Stimulated activated CD4-positive, alpha-beta T cell treated with anti-CD3 and anti-CD28 coated beads, Interleukin-4, amount 100 ng/mL, for 48 hours (primary cell): ENCODE measurements at regions not wholly inside any gene's neighbourhood (a gene's known extent, or its start where the extent isn't known, plus 50 kb on each side); places are given as distances from the start of the nearest gene placed in this dataset.
A peak's percentile ranks its signal among the peaks of the same experiment; 100 is the strongest.
"Not testable (repeated sequence)": the region's sequence is repeated elsewhere in the genome, so short reads cannot be mapped to it uniquely, and the experiment has no call there.

Source experiments
- DNase-seq, 2 donors: peaks; one replicate each; pipeline ENCODE4 v3.0.0-alpha.2; 2020; ENCODE audit warnings: low read depth in 2 of 2

DNA sequence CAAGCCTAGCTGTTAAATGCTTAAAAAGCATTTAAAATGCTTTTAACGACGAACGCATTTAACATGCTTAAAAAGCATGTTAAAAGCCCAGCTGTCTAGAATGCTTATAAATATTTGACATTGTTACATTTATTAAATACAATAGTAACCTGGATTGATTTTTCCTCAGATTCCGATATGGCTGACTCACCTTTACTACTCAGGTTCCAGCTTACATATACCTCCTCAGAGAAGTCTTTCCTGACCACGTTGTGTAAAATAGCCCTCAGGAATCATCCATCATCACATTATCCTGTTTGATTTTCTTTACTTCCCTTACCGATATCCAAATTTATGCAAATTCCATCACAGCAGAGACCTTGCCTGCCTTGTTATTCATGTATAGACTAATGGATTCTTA, 51.4 kb downstream of the SLC41A2 start:
- no peak for DNase-seq

DNA sequence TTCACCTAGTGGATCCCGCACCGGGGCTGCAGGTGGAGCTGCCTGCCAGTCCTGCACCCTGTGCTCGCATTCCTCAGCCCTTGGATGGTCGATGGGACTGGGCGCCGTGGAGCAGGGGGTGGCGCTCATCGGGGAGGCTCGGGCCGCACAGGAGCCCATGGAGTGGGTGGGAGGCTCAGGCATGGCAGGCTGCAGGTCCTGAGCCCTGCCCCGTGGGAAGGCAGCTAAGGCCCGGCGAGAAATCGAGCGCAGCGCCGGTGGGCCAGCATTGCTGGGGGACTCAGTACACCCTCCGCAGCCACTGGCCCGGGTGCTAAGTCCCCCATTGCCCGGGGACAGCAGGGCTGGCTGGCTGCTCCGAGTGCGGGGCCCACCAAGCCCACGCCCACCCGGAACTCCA, 52.6 kb downstream of the SLC41A2 start:
- DNase-seq, result not testable (repeated sequence)

DNA sequence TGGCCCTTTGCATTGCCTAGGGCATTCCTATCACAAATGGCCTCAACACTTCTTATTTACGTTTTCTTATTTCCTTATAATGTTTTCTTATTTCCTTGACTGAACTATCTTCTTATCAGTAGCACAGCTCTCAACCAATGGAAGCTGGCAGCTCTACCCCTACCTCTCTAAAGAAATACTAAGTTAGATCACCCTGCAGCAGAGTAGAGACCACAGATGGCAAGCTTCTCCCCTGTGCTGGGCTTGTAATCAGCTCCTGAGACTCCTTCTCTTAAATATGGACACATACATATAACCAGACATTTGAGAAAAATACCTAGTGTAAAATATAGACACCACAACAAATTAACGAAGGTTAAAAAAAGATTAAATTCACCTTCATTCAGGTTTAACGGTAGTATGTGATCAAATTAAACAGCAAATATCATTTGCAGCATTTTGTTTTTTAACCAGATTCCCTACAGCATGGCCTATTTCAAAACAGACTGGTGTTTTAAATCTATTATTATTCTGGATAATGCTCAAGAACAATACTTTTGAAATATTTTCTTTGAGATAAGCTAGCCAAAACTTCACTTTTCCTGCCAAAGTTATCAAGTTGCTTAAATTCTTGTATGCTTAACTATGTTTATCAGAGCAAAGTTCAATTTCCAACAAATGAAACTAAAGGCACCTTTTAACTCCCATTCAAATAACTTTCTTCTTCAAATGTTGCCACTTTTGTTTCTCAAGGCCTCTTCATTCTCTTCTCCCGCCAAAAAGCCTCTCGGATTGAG, 54.3 kb downstream of the SLC41A2 start:
- DNase-seq, result no peak

DNA sequence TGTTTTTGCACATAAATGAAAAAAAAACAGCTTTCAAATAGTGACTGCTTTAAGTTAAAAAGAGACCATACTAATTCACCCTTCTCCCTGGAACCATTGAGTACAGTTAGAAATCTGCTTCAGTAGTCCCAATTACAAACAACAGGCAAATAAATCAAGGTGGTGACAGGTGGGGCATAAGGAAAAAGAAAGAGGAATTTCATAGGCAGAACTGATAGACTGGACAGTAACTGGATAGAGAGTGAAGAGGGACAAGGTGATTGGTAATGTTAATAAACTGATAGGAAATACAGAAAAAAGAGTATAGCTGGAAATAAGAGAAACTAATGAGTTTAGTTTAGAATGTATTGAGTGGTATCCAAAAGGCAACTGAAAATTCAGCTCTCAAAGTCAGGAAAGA, 56.0 kb downstream of the SLC41A2 start:
- DNase-seq, result no peak

DNA sequence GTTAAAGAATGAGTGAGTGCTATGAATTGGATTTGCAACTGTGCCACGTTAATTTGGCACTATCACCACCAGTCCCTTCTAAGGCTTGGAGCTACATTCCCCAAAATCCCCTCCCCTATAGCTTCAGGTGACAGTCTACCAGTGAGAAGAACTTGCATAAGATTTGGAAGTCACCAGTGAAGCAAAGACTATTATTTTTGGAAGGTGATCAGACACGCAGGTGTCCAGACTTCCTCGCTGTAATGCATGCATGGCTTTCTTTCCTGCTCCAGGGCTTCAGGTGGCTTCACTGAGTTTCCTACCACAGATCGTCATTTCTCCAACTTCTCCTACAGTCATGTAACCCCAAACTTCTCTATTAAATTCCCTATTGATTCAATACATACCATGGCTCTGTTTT, 61.4 kb downstream of the SLC41A2 start:
- no peak for DNase-seq

DNA sequence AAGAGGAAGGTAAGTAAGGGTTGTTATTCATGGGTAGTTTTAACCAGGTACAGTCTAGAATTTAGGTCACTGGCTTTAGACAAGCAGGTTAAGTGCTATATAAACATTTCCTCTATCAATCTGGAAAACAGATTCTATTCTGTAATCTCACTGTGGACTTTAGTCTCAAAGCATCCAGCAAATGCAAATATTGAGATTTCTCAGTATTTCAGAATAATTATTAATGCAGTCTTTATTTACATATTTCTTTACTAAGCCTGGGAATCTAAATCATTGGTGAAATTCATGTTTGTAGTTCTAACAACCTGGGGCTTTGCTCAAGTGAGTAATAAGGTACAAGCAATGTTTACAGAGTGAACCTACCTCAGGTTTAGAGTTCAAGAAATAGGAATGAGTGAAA, 61.9 kb downstream of the SLC41A2 start:
- DNase-seq, result no peak

DNA sequence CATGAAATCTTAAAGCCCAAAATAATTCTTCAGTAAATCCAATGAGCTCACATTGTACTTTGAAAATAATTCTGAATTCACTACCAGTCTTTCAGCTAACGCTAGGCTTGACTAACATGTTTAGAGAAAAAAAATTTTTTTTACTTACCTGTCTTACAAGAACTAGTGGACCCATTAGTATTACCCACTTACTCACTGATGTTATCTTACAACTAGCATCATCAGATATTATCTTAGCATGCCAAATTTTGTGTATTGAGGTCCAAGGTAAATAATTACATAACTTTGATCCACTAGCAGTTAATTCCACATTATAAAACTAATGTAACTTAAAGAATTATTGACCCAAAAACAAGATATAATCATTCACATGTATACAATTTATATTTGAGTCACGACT, 62.7 kb downstream of the SLC41A2 start:
- no peak for DNase-seq

DNA sequence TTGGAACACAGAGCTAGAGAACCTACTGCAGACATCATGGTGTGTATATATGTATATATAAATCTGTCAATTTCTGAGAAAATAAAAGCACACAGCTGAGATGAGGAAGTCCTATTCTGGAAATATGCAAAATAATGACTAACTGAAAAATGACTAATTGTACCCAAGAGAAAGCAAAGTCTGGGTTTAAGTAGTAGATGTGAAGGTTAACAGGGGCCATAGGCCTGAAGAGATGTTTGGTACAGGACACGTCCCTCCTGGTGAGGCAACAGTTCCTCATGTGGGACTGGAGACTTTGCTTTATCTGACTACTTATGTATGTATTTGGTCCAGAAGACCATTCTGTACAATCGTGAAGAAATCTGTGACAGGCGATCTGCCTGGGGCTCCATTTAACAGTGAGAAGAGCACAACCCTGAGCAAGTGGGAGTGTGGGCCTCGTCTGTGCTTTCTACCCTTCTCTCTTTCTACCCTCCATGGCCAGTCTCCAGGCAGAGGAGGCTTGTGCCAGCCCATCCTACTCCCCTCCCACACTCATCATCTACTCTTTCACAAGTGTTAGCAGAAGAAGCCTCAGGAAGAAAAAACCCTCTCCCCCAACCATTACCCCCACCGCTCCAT, 67.5 kb downstream of the SLC41A2 start:
- DNase-seq, result no peak

DNA sequence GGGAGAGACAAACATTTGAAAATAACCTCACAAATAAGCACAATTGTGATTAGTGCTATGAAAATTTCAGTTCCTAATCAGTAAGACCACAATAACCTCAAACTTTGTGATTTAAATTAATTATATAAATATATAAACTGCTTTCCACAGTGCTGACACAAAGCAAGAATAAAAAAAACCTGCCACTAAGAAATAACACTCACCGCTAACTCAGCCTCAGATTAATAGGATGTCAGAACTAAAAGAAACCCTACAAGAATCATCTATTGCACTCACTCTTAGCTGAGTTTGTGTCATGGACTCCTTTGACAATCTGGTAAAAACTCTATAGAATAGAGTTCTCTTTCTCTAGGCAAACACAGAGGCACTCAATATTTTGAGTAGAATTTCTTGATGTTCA, 68.4 kb downstream of the SLC41A2 start:
- DNase-seq, result no peak

DNA sequence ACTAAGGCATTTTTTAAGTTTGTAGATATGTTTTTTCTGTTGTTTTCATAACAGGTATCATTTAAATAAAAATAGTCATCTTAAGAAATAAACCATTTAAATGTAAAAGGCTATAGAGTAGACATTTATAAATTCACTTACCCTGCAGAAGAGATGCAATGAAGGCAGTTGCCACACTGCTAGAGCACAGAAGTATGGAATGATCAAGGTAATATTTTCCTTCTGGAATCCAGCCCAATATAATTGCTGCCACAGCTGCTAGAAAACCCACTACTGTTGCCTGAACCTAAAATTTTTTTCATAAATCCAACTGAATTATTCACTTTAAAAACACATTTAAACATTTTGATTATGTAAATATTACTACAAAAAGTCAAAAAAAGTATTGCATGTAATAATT, 69.2 kb downstream of the SLC41A2 start:
- DNase-seq, result no peak

DNA sequence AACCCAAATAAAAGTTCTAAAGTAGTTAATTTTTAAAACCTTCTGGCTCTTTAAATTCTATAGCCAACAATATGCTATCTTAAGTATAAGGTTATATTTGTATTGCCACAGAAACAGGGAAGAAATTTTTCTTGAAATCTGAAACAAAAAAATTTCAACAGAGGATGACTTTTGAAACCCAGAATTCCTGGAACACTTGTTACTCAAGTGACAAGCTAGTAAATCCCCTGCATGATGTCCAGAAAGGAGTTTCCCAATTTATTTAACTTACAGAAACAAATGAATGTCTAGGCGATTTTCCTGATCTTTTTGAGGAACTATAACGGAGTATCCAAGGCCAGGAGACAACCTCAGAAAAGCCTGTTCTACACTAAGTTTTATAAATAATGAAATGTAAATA, 69.6 kb downstream of the SLC41A2 start:
- DNase-seq, result no peak

DNA sequence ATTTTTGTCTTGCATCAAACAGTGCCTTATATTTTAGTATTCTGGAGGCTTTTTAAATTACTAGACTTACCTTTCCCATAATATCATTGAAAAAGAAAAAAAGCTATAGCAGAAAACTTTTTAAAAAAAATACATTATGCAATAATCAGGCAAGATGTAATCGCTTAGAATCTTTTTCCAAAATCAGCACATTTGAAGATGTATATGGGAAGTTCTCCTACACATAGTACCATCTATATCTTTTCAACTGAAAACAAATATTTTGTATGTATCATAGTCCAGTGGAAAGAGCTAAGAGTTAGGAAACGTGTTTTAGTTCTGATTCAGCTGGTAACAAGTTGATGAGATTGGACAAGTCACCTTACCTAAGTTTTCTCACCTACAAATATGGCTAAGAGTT, 70.6 kb downstream of the SLC41A2 start:
- DNase-seq, result no peak

DNA sequence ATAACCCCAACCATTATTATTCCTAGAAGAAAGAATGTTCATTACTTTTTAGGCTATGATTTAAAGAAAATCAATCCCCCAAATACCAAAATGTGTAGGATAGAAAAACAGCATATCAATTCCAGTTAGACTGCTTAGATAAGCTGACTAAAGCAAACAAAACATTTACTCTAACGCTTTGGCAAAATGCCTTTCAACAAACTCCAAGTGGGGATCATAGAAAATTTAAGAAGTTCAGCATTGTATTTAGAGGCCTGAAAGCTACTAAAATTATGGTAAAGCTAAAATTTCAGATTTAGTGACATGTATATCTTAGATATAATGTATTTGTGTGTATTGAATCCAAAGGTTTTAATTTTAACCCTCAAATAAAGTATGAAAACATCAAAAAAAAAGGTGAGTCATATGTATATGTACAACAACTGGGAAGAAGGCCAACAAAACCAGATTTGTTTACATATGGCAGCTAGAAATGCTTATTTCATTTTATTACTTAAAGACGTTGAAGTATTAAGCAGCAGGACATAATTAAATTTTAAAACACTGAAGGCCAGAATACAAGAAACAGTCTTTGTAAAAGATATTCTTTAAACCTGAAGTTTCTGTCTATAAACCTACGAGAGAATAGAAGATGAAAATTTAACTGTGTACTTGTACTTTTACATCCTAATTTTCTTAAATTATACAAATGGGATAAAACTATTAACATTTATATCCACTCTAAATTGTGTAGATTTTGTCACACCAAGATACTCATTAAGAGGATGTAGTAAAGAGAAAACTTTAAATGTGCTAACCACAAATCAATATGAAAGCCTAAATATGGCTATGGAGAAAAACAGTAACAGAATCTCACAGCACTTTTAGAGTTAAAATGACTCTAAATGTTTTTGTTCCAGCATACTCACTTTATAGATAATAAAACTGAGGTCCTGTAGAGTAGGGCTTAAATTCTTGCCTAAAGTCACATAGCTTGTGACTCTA, 71.4 kb downstream of the SLC41A2 start:
- no peak for DNase-seq

DNA sequence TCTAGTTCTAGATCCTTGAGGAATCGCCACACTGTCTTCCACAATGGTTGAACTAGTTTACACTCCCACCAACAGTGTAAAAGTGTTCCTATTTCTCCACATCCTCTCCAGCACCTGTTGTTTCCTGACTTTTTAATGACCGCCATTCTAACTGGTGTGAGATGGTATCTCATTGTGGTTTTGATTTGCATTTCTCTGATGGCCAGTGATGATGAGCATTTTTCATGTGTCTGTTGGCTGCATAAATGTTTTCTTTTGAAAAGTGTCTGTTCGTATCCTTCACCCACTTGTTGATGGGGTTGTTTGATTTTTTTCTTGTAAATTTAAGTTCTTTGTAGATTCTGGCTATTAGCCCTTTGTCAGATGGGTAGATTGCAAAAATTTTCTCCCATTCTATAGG, 79.2 kb downstream of the SLC41A2 start:
- not testable (repeated sequence) for DNase-seq

DNA sequence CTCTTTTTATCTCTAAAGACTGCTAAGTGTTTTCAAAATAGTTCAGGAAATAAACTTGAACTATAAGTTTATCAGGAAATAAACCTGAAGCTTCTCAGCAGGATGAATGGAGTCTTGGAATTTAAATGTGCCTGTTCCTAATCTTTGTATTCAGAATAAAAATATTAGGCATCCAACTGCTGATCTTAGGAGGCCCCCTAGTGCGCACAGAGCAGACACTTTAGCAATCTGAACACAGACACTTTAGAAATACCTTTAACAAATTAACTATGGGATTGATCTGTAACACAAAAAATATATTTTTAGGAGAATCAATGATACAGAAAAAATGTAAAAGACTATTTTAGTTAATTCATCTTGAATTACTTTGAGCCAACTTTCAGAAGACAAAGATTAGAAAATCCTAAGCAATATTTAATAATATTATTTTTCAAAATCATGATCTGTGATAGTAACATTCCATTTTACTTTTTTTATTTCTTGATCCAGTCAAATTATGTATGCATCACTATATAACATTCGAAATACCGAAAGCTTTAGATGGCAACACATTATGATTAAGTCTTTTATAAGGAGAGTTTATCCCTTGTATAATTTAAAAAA, 80.9 kb downstream of the SLC41A2 start:
- DNase-seq, result peak in 1 of 2 donors; percentile 6

DNA sequence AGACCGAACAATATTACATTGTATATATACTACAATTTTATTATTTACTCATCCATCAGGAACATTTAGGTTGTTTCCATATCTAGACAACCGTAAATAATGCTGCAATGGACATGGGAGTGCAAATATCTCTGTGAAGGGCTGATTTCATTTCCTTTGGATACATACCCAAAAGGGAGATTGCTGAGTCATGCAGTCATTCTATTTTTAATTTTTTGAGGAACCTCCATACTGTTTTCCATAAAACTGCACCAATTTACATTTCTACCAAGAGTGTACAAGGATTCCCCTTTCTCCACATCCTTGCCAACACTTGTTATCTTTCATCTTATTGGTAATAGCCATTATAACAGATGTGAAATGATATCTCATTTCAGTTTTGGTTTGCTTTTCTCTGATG, 84.7 kb downstream of the SLC41A2 start:
- no peak for DNase-seq

DNA sequence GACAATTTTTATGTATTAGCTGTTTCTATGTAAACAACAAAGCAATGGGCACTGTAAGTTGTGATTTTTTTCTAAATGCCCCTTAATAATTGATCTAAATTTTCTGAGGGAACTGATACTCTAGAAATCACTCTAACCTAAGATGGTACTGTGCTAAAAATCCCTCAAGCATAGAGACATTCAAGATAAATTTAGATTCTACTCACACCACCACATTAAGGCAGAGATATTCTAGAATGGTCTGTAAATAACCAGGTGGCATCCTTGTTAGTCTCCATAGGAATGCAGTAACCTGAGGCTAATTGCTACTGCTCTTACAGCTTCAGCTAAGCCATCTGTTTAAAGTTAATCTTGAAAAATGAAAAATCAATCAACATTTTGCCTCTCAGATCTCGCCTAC, 87.3 kb downstream of the SLC41A2 start:
- DNase-seq, result no peak

DNA sequence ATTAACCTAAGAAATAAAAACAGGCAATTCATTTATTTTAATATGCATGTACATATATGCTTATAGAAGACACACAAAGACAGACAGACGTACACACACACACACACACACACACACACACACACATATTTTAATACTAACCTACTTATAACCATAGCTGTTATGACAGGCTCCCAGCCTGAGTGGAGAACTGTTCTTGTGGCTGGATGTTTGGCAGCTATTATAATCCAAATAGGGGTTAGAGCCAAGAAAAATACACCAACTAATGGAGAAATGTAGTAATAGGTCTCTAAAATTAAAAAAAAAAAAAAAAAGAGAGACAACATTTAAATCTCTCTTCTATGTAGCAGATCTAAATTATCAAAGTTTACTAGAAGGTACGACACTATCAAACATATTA, 91.8 kb downstream of the SLC41A2 start:
- DNase-seq, result no peak

DNA sequence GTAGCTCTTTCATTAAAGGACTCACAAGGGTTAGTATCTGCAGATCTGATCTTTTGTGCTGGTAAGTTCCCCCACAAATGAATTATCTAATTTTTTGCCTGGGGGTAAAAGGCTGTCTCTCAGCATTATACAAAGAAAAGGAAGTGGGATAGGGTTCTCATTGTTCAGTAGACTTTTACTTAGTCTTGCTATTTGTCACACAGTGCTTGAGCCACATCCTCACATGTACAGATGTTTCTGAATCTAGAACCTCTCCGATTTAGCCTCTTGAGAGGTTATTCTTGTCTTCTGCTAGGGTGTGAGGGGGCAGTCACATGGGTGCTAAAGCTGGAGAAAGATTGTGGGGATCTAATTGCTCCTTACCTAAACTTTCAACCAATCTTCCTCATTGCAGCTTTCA, 93.0 kb downstream of the SLC41A2 start:
- no peak for DNase-seq

DNA sequence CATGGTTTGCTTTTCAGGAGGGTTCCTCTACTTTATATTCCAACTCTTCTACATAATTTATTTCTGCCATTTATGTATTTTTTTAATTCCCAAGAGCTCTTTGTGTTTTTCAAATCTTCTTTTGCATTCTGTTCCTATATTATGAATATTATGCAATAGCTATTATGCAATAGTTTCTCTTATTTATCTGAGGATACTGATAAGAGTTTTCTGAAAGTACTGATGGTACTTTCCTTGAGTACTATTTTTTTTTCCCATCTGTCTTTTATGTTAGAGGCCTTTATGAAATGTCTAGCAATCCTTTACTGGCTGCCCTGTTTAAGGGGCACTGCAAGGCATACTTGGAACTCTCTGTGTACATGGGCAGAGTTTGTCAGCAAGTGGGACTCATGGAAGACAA, 93.4 kb downstream of the SLC41A2 start:
- DNase-seq, result no peak

DNA sequence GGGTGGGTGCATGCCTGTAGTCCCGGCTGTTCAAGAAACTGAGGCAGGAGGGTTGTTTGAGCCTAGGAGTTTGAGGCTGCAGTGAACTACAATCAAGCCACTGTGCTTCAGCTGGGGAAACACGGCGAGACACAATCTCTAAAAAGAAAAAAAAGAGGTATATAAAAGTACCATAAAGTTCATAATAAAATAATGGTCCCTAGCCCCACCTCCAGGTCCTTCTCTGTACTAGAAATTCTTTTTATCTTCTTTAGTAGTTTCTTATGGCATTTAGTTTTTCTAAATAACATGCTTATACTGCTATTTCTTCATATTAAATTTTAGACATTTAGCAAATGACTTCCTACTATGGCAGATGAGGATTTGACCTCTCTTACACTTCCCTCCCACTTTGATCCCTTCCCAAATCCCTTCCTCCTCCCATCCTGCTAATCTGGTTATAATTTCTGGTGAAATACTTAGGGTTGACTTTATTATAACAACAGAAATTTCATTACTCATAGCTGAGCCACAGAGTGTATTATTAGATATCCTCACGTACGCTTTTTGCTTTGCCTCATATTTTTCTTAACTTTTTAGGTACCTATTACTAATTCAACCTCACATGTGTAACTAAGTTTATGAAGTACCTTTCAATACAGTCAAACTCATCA, 94.7 kb downstream of the SLC41A2 start:
- no peak for DNase-seq
